GM19023 (cell line): ENCODE measurements at regions not wholly inside any gene's neighbourhood (a gene's known extent, or its start where the extent isn't known, plus 50 kb on each side); places are given as distances from the start of the nearest gene placed in this dataset.
"Not testable (repeated sequence)": the region's sequence is repeated elsewhere in the genome, so short reads cannot be mapped to it uniquely, and the experiment has no call there.

Experiments
- ATAC-seq: cut with Tn5 transposase; IDR thresholded peaks from one replicate; pipeline ENCODE4 v1.9.1; 2021; ENCODE audit warnings: mild to moderate bottlenecking, moderate library complexity; ENCODE audit not compliant: unreplicated experiment

DNA sequence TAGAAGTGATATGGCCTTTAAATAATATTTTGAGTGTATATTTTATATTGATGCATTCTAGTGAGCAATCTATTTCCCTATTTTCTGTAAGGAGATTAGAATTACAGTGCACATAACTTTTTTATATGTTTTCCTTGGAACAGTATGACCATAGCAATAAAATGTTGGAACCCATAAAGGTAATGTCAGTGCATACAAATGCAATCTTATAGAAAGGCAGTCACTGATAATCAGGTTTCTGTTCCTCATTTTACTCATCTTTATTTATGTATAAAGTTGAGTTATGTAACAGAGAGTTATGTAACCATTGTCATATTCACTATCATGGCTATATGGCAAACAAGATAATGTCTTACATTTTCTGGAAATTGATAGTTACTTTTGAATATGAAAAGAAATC is 179.9 kb upstream of the NETO1 start:
- ATAC-seq, result no peak

- ATAC-seq, result no peak
Measured at GRCh38 chr18:73045037-73045436, 177.2 kb upstream of the NETO1 start.

DNA sequence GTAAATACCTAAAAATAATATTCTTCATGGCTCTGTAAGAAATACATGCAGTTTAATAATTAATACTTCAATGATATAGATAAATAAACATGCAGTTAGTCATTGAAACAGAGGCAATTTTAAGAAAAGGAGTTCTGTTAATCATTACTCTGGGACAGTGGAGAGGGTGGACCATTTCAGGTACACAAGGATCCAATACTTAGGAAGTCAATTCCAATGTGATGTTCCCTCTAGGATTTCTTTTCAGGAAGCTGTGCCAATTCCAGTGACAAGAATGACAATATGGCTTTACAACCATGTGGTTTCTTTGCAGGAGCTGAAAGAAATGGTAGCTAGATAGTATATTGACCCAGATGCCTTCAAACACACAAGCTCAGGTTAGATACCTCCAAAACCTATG is 175.8 kb upstream of the NETO1 start:
- ATAC-seq, result no peak

- no peak for ATAC-seq
Measured at GRCh38 chr18:73043211-73043610, 175.4 kb upstream of the NETO1 start.

GRCh38 chr18:73040247-73040646 is 172.5 kb upstream of the NETO1 start:
- no peak for ATAC-seq

GRCh38 chr18:73038336-73038735 is 170.5 kb upstream of the NETO1 start:
- no peak for ATAC-seq

- no peak for ATAC-seq
Measured at GRCh38 chr18:73023975-73024374, 156.2 kb upstream of the NETO1 start.

DNA sequence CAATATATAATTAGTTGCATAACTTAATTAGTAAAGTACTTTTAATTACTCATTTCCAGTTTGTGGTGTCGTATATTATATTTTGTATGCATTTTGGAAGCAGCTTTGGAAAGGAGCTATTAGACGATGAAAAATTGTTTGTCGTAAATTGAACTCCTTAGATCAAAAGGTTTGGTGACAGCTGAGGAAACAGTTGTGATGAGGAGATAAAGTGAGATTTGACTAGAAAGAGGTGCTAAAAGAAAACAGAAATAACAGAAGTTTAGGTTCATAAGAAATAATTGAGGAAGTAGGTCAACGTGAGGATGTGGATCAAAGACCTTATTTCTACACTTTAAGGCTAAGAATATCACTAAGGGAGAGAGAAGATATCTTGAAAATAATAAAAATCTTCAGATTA is 141.9 kb upstream of the NETO1 start:
- ATAC-seq, result no peak

DNA sequence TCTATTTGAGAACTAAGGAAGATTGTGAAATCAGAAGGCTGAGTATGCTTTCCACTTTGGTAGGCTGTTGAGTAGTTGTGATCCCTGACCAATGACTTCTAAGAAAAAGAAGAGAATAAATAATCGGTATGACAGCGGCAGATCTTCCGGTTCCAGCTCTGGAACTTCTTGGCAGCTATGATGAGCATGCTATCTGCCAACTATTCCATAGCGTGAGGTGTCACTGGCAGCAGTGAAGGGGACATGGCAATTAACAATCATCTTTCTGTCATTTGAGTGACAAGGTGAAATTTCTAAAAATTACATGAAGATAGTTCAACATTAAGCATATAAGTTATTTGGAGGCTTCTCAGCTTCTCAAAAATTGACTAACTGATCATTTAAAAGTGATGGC is 140.1 kb upstream of the NETO1 start:
- no peak for ATAC-seq

GRCh38 chr18:73007195-73007914 is 139.6 kb upstream of the NETO1 start:
- no peak for ATAC-seq

GRCh38 chr18:73006331-73006730 is 138.5 kb upstream of the NETO1 start:
- no peak for ATAC-seq

- ATAC-seq, result no peak
Measured at GRCh38 chr18:73004260-73004659, 136.5 kb upstream of the NETO1 start.

DNA sequence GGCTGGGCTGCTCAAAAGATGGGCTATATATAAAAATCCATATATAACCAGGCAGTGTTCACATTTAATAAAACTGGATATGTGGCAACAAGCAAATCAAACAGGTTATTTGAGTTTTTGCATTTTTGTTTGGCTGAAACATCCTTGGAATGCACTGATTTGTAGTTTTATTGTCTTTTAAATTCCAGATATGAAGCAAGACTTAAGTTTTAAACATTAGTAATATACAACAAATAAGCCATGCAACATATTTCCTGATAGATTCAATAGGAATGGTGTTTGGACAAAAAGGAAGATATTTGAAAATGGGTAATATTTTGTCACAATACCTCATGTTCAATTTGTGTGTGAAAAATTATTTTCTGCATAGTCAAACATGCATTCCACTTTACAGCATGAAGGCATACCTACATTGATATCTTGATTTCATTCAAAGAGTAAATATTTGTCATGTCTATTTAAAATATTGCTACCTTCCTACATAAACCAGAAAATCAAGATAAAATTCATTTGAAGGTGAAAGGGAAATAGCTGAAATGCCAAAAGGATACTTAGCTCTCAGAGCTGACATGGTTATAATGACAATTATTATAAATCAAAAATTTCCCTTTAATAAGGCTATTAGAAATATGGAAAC is 132.3 kb upstream of the NETO1 start:
- no peak for ATAC-seq

DNA sequence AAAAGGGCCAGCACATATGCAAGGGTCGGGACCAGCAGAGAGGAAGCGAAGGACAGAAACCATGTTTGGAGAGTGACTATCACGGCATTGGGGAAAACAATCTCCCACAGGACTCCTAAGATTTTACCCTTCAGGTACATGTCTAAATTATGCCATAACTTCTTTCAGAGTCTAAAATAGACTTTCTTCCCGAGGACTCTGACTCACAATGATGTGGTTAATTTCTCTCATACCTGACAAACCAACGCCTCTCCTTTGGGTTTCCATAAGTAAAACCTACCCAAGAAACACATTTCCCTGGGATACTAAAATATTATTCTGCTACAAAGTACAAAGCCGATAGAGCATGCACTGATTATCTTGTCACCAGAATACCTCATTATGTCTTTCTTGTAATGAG is 127.8 kb upstream of the NETO1 start:
- no peak for ATAC-seq

DNA sequence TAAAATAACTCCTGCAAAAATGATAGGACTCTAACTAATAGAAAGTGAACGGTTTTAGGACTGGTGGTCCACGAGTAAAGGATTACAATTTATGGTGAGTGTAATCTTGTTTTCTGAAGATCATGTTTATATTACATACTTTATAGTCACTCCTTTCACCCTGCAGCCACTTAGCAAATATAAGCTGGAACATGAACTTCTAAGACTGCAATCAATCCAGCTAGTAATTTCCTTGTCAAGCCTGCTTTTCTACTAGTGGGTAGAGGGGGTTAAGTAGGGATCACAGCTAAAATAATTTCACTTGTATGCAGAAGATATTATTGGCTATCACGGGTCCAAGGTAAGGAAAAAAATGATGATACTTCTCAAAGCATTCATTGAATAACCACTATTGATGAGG is 125.5 kb upstream of the NETO1 start:
- no peak for ATAC-seq

- no peak for ATAC-seq
Measured at GRCh38 chr18:72991379-72991778, 123.6 kb upstream of the NETO1 start.

GRCh38 chr18:72987570-72987969 is 119.8 kb upstream of the NETO1 start:
- not testable (repeated sequence) for ATAC-seq

DNA sequence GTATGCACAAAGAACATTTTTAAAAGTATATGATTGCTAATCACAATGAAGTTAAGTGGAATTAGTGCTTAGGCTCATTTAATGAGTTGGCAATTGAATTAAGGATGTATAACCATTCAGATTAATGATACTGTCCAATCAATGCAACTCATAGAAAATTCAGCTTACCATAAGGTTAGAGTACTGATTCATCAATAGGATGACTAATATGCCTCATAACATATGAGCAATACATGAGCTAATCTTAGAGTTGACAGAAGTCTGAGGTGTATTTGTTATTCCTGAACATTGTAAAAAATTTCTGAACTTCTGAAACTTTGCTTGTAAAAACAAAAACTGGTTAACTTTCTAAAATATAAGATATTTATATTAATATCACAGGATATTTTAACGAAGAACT is 118.3 kb upstream of the NETO1 start:
- ATAC-seq, result no peak

DNA sequence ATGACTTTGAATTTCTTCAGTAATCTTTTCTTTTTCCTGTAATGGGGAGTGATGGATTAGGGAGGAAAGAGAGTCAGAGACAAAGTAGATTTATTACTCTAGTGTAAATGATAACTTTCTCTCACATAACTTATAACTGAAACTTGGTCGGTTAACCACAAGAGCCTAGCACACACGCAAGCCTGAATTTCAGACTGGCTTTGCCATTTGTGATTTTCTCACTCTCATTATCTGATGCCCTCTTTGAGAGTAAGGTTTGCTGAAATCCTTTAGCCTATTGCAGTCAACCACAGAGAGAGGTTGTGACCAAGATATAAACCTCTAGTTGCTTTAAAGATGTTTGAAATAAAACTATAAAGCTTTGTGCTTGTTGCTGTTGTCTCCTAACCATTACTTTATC is 117.9 kb upstream of the NETO1 start:
- peak; percentile 70 for ATAC-seq

DNA sequence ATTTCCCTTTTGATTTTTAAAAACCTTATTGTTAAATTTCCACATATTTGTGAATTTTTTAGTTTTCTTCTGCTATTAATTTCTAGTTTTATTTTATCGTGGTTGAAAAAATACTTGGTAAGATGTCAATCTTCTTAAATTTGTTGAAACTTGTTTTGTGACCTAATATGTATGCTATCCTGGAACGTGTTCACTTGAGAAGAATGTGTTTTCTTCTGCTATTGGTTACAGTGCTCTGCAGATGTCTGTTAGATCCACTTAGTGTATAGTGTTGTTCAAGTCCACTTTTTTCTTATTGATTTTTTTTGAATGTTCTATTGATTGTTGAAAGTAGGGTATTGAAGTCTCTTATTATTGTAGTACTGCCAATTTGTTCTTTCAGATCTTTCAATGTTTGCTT is 116.5 kb upstream of the NETO1 start:
- no peak for ATAC-seq

- no peak for ATAC-seq
Measured at GRCh38 chr18:72973841-72974240, 106.1 kb upstream of the NETO1 start.

- ATAC-seq, result no peak
Measured at GRCh38 chr18:72965616-72966015, 97.8 kb upstream of the NETO1 start.

- not testable (repeated sequence) for ATAC-seq
Measured at GRCh38 chr18:72958195-72958594, 90.4 kb upstream of the NETO1 start.
